Spleen (tissue), 7 donors: ENCODE measurements at regions not wholly inside any gene's neighbourhood (a gene's known extent, or its start where the extent isn't known, plus 50 kb on each side); places are given as distances from the start of the nearest gene placed in this dataset.

Experiments
- POLR2A ChIP-seq, 3 donors: fragments of 450-650 bp; IDR thresholded peaks; one replicate each; pipeline ENCODE4 v1.5.1; 2017; ENCODE audit warnings: antibody characterized with exemption in 3 of 3, mild to moderate bottlenecking in 1 of 3
- TF ChIP-seq, protein P1 (sequence below), 11 experiments: fragments of 200-600 bp in 7 of 11; fragments of 450-650 bp in 4 of 11; sonication (generic) in 4 of 11; IDR thresholded peaks in 8 of 11; conservative IDR thresholded peaks in 3 of 11; 1 replicate in 7 of 11; 2 replicates in 4 of 11; pipeline versions ENCODE4 v1.4.0 to v1.8.0; 2016 to 2021; ENCODE audit warnings: antibody characterized with exemption in 11 of 11, inconsistent platforms in 4 of 11, mild to moderate bottlenecking in 1 of 11
- donor health status: DM: no; HTN: no; CAD: no; lungs with moderate emphysema.
- donor health status: DM: no; HTN: no; CAD: no.
- donor health status: DM: no; HTN: no; CAD: no.

DNA sequence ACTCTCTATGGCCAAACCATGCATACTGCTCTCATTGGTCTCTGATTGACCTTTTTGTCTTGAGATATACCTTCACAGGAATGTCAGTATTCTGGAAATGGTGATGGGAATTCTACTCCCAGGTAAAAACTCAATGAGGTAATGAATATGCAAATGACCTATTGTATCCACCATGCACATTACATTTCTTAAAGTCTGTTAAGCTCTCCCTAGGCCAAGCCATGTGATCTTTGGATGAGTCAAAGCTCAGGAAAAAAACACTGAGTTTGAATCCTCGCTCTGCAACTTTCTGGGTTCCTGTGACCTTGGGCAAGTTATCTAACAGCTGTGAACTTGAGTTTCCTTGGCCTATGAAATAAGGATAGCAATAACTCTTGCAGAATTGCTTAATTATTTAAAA lies 175.4 kb downstream of the PPP1R2C start:
- TF ChIP-seq POLR2A (IDR thresholded peaks at IDR 0.05), result no peak
- TF ChIP-seq, protein P1, sequence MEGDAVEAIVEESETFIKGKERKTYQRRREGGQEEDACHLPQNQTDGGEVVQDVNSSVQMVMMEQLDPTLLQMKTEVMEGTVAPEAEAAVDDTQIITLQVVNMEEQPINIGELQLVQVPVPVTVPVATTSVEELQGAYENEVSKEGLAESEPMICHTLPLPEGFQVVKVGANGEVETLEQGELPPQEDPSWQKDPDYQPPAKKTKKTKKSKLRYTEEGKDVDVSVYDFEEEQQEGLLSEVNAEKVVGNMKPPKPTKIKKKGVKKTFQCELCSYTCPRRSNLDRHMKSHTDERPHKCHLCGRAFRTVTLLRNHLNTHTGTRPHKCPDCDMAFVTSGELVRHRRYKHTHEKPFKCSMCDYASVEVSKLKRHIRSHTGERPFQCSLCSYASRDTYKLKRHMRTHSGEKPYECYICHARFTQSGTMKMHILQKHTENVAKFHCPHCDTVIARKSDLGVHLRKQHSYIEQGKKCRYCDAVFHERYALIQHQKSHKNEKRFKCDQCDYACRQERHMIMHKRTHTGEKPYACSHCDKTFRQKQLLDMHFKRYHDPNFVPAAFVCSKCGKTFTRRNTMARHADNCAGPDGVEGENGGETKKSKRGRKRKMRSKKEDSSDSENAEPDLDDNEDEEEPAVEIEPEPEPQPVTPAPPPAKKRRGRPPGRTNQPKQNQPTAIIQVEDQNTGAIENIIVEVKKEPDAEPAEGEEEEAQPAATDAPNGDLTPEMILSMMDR (IDR thresholded peaks at IDR 0.05 in 8 of 11, conservative IDR thresholded peaks at IDR 0.05 in 3 of 11), result no peak
